Trophoblast cell (in vitro differentiated cells and primary cell): ENCODE measurements at regions not wholly inside any gene's neighbourhood (a gene's known extent, or its start where the extent isn't known, plus 50 kb on each side); places are given as distances from the start of the nearest gene placed in this dataset.

Experiments used
- DNase-seq, 2 donors: peaks; one replicate each; pipeline ENCODE4 v3.0.0-alpha.2; 2016
- H2AFZ ChIP-seq: 2 replicates; pipeline ENCODE4 v1.6.1; 2013; ENCODE audit warnings: low read length, moderate library complexity, mild to moderate bottlenecking; ENCODE audit not compliant: insufficient read depth, poor library complexity
- H2AK5ac ChIP-seq: 2 replicates; pipeline ENCODE4 v1.6.1; 2013; ENCODE audit warnings: mild to moderate bottlenecking, low read length
- H2BK120ac ChIP-seq: 2 replicates; pipeline ENCODE4 v1.6.1; 2013; ENCODE audit warnings: low read length, mild to moderate bottlenecking, moderate library complexity; ENCODE audit not compliant: insufficient read depth, poor library complexity
- H2BK12ac ChIP-seq: 2 replicates; pipeline ENCODE4 v1.6.1; 2013; ENCODE audit warnings: mild to moderate bottlenecking, low read length, moderate library complexity
- H2BK5ac ChIP-seq: 2 replicates; pipeline ENCODE4 v1.6.1; 2013; ENCODE audit warnings: low read length, low read depth, moderate library complexity, mild to moderate bottlenecking; ENCODE audit not compliant: poor library complexity
- H3K14ac ChIP-seq: 2 replicates; pipeline ENCODE4 v1.6.1; 2013; ENCODE audit warnings: mild to moderate bottlenecking, low read length
- H3K18ac ChIP-seq: 2 replicates; pipeline ENCODE4 v1.6.1; 2013; ENCODE audit warnings: mild to moderate bottlenecking, low read length
- H3K23ac ChIP-seq: 2 replicates; pipeline ENCODE4 v1.6.1; 2013; ENCODE audit warnings: low read length
- H3K27ac ChIP-seq: 2 replicates; pipeline ENCODE4 v1.5.1; 2013; ENCODE audit warnings: low read depth, mild to moderate bottlenecking, inconsistent platforms, low read length, moderate library complexity
- H3K27me3 ChIP-seq: 2 replicates; pipeline ENCODE4 v1.6.1; 2013; ENCODE audit warnings: inconsistent platforms, mild to moderate bottlenecking, low read length, moderate library complexity; ENCODE audit not compliant: insufficient read depth
- H3K36me3 ChIP-seq, 2 experiments: 1 replicate in 1 of 2; 2 replicates in 1 of 2; pipeline ENCODE4 v1.6.1; 2013; ENCODE audit warnings: low read length in 2 of 2, mild to moderate bottlenecking in 2 of 2, moderate library complexity in 1 of 2; ENCODE audit not compliant: insufficient read depth in 2 of 2, control insufficient read depth in 1 of 2
- H3K4ac ChIP-seq: 2 replicates; pipeline ENCODE4 v1.6.1; 2013; ENCODE audit warnings: low read depth, mild to moderate bottlenecking, low read length, moderate library complexity
- H3K4me1 ChIP-seq, 2 experiments: 1 replicate in 1 of 2; 2 replicates in 1 of 2; pipeline ENCODE4 v1.6.1; 2013; ENCODE audit warnings: low read length in 2 of 2, mild to moderate bottlenecking in 2 of 2, moderate library complexity in 1 of 2; ENCODE audit not compliant: insufficient read depth in 2 of 2, control insufficient read depth in 1 of 2
- H3K4me2 ChIP-seq: 2 replicates; pipeline ENCODE4 v1.6.1; 2013; ENCODE audit warnings: inconsistent platforms, mild to moderate bottlenecking, low read length, moderate library complexity
- H3K4me3 ChIP-seq: 2 replicates; pipeline ENCODE4 v1.5.1; 2013; ENCODE audit warnings: mild to moderate bottlenecking, low read depth, low read length, inconsistent platforms
- H3K79me1 ChIP-seq: one replicate; pipeline ENCODE4 v1.6.1; 2013; ENCODE audit warnings: low read length
- H3K79me2 ChIP-seq: 2 replicates; pipeline ENCODE4 v1.6.1; 2013; ENCODE audit warnings: low read length, mild to moderate bottlenecking; ENCODE audit not compliant: control insufficient read depth, insufficient read depth, poor library complexity
- H3K9ac ChIP-seq: 2 replicates; pipeline ENCODE4 v1.6.1; 2013; ENCODE audit warnings: mild to moderate bottlenecking, low read length
- H3K9me3 ChIP-seq: 2 replicates; pipeline ENCODE4 v1.6.1; 2013; ENCODE audit warnings: low read depth, mild to moderate bottlenecking, control low read depth, inconsistent platforms, low read length; ENCODE audit not compliant: insufficient read depth
- H4K12ac ChIP-seq: 2 replicates; pipeline ENCODE4 v1.6.1; 2013; ENCODE audit warnings: low read depth, mild to moderate bottlenecking, low read length, moderate library complexity
- H4K8ac ChIP-seq: 2 replicates; pipeline ENCODE4 v1.6.1; 2013; ENCODE audit warnings: low read depth, mild to moderate bottlenecking, low read length, moderate library complexity
- H4K91ac ChIP-seq: one replicate; pipeline ENCODE4 v1.6.1; 2013; ENCODE audit warnings: low read depth, mild to moderate bottlenecking, low read length, moderate library complexity
- WGBS: extraction: QIAGEN DNeasy Blood & Tissue Kit; methylation state at CpG from one replicate; pipeline ENCODE4 v1.1.7; 2013; ENCODE audit warnings: missing lambda C conversion rate; ENCODE audit not compliant: insufficient read length, insufficient coverage; ENCODE audit errors: extremely low coverage; 5-methylcytosine and 5-hydroxymethylcytosine counted together

GRCh38 chr6:155645325-155645724, 189.7 kb upstream of the NOX3 start:
- H4K12ac ChIP-seq = no peak overlapping the region
- H3K14ac ChIP-seq = no peak overlapping the region
- no peaks in the 10 kb centered on the region for H3K79me2 ChIP-seq
- H4K91ac ChIP-seq = no peak overlapping the region
- H2BK120ac ChIP-seq = no peak overlapping the region
- H3K4me3 ChIP-seq = no peak overlapping the region
- H2AK5ac ChIP-seq = no peak overlapping the region
- H2AFZ ChIP-seq = no peak overlapping the region
- H4K8ac ChIP-seq = no peak overlapping the region
- no peak overlapping the region for H2BK5ac ChIP-seq
- no peak overlapping the region for H3K4ac ChIP-seq
- no peaks in the 10 kb centered on the region for H3K36me3 ChIP-seq
- H3K9me3 ChIP-seq = no peaks in the 10 kb centered on the region
- no peak for DNase-seq
- no peak overlapping the region for H3K4me2 ChIP-seq
- H3K9ac ChIP-seq = no peak overlapping the region
- no CpG with 5 or more reads among the region's 2 CpGs for WGBS
- no peak overlapping the region for H2BK12ac ChIP-seq
- no peak overlapping the region for H3K27ac ChIP-seq
- H3K4me1 ChIP-seq = no peaks in the 10 kb centered on the region
- H3K23ac ChIP-seq = no peak overlapping the region
- H3K18ac ChIP-seq = no peak overlapping the region
- no peaks in the 10 kb centered on the region for H3K79me1 ChIP-seq
- H3K27me3 ChIP-seq = no peaks in the 10 kb centered on the region

GRCh38 chr6:155641603-155642002, 186.0 kb upstream of the NOX3 start:
- Histone ChIP-seq H3K23ac (no peak overlapping the region), H4K8ac (no peak overlapping the region), H3K4me3 (no peak overlapping the region), H3K79me1 (no peaks in the 10 kb centered on the region), H3K14ac (no peak overlapping the region), H4K91ac (no peak overlapping the region), H2BK5ac (no peak overlapping the region), H2AFZ (no peak overlapping the region), H2BK12ac (no peak overlapping the region), H3K4me1 (no peaks in the 10 kb centered on the region), H3K9me3 (no peaks in the 10 kb centered on the region), H3K4ac (no peak overlapping the region), H2AK5ac (no peak overlapping the region), H3K79me2 (no peaks in the 10 kb centered on the region), H3K27ac (no peak overlapping the region), H3K18ac (no peak overlapping the region), H3K27me3 (no peaks in the 10 kb centered on the region), H2BK120ac (no peak overlapping the region), H4K12ac (no peak overlapping the region), H3K9ac (no peak overlapping the region), H3K36me3 (no peaks in the 10 kb centered on the region), H3K4me2 (no peak overlapping the region)
- no peak for DNase-seq
- WGBS = no CpG with 5 or more reads among the region's 1 CpG

- Histone ChIP-seq H3K9ac (no peak overlapping the region), H3K27ac (no peak overlapping the region), H3K4me1 (no peaks in the 10 kb centered on the region), H3K4me3 (no peak overlapping the region), H2BK120ac (no peak overlapping the region), H2BK12ac (no peak overlapping the region), H3K9me3 (no peaks in the 10 kb centered on the region), H4K12ac (no peak overlapping the region), H2BK5ac (no peak overlapping the region), H3K79me1 (no peaks in the 10 kb centered on the region), H3K4me2 (no peak overlapping the region), H3K23ac (no peak overlapping the region), H3K27me3 (no peaks in the 10 kb centered on the region), H3K36me3 (no peaks in the 10 kb centered on the region), H3K18ac (no peak overlapping the region), H2AK5ac (no peak overlapping the region), H2AFZ (no peak overlapping the region), H3K4ac (no peak overlapping the region), H3K14ac (no peak overlapping the region), H4K8ac (no peak overlapping the region), H4K91ac (no peak overlapping the region), H3K79me2 (no peaks in the 10 kb centered on the region)
- no peak for DNase-seq
- WGBS = no CpG with 5 or more reads among the region's 1 CpG
Measured at GRCh38 chr6:155638200-155638599, 182.6 kb upstream of the NOX3 start.

- no peak overlapping the region for H3K23ac ChIP-seq
Measured at GRCh38 chr6:155635416-155635815, 179.8 kb upstream of the NOX3 start.

More at GRCh38 chr6:155635416-155635815, 179.8 kb upstream of the NOX3 start:
- H2BK120ac ChIP-seq = no peak overlapping the region
- no peak overlapping the region for H2AFZ ChIP-seq
- H4K8ac ChIP-seq = no peak overlapping the region
- H4K91ac ChIP-seq = no peak overlapping the region
- H3K9me3 ChIP-seq = no peaks in the 10 kb centered on the region
- no peaks in the 10 kb centered on the region for H3K4me1 ChIP-seq
- H3K14ac ChIP-seq = no peak overlapping the region
- no peak overlapping the region for H2BK5ac ChIP-seq
- H3K36me3 ChIP-seq = no peaks in the 10 kb centered on the region
- no peaks in the 10 kb centered on the region for H3K79me2 ChIP-seq
- no peak overlapping the region for H3K4me2 ChIP-seq
- WGBS = no CpG with 5 or more reads among the region's 3 CpGs
- H3K79me1 ChIP-seq = no peaks in the 10 kb centered on the region
- no peak overlapping the region for H3K18ac ChIP-seq
- H3K4me3 ChIP-seq = no peak overlapping the region
- no peak overlapping the region for H3K4ac ChIP-seq
- no peak overlapping the region for H4K12ac ChIP-seq
- H3K9ac ChIP-seq = no peak overlapping the region
- H2AK5ac ChIP-seq = no peak overlapping the region
- no peak for DNase-seq
- H3K27ac ChIP-seq = no peak overlapping the region
- H3K27me3 ChIP-seq = no peaks in the 10 kb centered on the region
- no peak overlapping the region for H2BK12ac ChIP-seq
